Activated naive CD8-positive, alpha-beta T cell treated with anti-CD3 and anti-CD28 coated beads for 36 hours (primary cell): ENCODE measurements at regions not wholly inside any gene's neighbourhood (a gene's known extent, or its start where the extent isn't known, plus 50 kb on each side); places are given as distances from the start of the nearest gene placed in this dataset.
"Not testable (repeated sequence)": the region's sequence is repeated elsewhere in the genome, so short reads cannot be mapped to it uniquely, and the experiment has no call there.

Experiments
- DNase-seq: peaks from one replicate; pipeline ENCODE4 v3.0.0; 2021
- H3K27ac Mint-ChIP-seq: one replicate; pipeline ENCODE4 v1.8.0; 2022; ENCODE audit warnings: mild to moderate bottlenecking, moderate library complexity, mixed read lengths
- H3K27me3 Mint-ChIP-seq: one replicate; pipeline ENCODE4 v1.8.0; 2022; ENCODE audit warnings: mild to moderate bottlenecking, mixed read lengths
- H3K36me3 Mint-ChIP-seq: one replicate; pipeline ENCODE4 v1.8.0; 2021; ENCODE audit warnings: mild to moderate bottlenecking, mixed read lengths
- H3K4me1 Mint-ChIP-seq: one replicate; pipeline ENCODE4 v1.8.0; 2021; ENCODE audit warnings: mixed read lengths
- H3K4me3 Mint-ChIP-seq: one replicate; pipeline ENCODE4 v1.8.0; 2022; ENCODE audit warnings: mild to moderate bottlenecking, moderate library complexity, mixed read lengths
- H3K9me3 Mint-ChIP-seq: one replicate; pipeline ENCODE4 v1.8.0; 2022; ENCODE audit warnings: mixed read lengths

DNA sequence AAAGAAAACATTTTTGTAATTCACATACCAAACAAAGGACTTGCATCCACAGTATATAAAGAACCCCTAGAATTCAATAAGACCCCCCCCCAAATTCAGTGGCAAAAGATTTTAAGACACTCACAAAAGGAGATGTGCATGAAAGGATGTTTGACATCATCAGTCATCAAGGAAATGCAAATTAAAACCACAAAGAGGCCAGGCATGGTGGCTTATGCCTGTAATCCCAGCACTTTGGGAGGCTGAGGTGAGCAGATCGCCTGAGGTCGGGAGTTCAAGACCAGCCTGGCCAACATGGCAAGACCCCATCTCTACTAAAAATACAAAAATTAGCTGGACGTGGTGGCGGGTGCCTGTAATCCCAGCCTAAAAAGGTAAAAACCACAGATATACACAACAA, 61.3 kb downstream of the AIPL1 start:
- H3K27me3 Mint-ChIP-seq, result peaks cover 50% of the 10 kb centered on the region
- not testable (repeated sequence) for H3K27ac Mint-ChIP-seq, H3K9me3 Mint-ChIP-seq, H3K4me3 Mint-ChIP-seq, H3K36me3 Mint-ChIP-seq
- DNase-seq, result peak; percentile 15
- peaks cover 19% of the 10 kb centered on the region for H3K4me1 Mint-ChIP-seq

DNA sequence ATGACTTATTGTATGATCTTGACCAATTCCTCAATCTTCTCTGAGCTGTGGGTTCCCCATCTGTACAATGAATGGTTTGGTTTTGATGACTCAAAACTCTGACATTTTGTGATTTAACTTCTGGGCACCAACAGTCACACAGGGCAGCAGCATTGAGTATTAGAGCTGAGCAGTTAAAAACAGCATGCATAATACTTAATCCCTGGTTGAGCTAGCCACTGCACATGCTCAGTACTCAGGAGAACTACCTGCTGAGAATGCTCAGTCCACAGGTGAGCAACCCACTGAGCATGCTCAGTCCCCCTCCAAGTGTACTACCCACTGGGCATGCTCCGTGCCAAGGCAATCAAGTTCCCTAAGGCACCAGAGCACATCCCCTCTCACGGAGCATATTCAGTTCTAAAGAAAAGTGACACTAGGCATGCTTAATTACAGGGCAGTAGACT, 68.7 kb downstream of the AIPL1 start:
- peaks cover 10% of the 10 kb centered on the region for H3K4me1 Mint-ChIP-seq
- no peak for DNase-seq
- no peaks in the 10 kb centered on the region for H3K9me3 Mint-ChIP-seq
- H3K36me3 Mint-ChIP-seq, result no peaks in the 10 kb centered on the region
- H3K4me3 Mint-ChIP-seq, result no peak overlapping the region
- H3K27ac Mint-ChIP-seq, result no peak overlapping the region
- H3K27me3 Mint-ChIP-seq, result peaks cover 64% of the 10 kb centered on the region

DNA sequence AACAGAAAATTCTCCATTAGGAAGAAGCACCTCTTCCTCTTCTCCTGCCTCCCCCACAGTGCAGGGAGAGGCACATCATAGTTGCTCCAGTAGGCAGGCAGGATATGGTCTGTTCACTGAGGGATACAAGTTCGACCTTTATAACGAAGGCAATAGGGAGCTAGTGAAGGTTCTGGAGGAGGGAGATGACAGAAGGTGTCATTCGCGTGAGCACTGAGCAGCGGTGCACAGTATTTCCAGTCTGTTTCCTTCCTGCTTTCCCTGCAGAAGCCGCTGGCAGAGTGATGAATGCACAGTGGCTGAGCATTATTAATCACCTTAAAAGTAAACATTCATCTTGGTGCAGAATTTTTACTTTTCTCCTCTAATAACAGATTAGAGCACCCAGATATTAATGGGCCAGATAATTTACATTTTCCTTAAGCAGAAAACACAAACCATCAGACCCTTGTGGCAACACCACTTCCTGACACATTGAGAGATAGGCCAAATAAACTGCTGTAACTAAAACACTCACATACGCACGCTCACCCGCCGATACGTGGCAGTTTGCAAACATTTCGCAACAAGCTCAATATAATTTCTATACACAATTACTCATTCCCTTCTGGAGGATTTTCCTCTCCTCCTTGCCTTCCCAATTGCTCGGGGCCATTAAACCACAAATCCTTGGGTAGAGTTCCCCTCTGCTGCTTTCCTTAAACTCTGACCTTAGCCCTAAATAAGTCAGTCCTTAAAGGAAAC, 69.5 kb downstream of the AIPL1 start:
- DNase-seq, result no peak
- H3K4me3 Mint-ChIP-seq, result no peak overlapping the region
- no peaks in the 10 kb centered on the region for H3K9me3 Mint-ChIP-seq
- H3K27ac Mint-ChIP-seq, result no peak overlapping the region
- no peaks in the 10 kb centered on the region for H3K36me3 Mint-ChIP-seq
- H3K27me3 Mint-ChIP-seq, result peaks cover 62% of the 10 kb centered on the region
- H3K4me1 Mint-ChIP-seq, result peaks cover 10% of the 10 kb centered on the region

DNA sequence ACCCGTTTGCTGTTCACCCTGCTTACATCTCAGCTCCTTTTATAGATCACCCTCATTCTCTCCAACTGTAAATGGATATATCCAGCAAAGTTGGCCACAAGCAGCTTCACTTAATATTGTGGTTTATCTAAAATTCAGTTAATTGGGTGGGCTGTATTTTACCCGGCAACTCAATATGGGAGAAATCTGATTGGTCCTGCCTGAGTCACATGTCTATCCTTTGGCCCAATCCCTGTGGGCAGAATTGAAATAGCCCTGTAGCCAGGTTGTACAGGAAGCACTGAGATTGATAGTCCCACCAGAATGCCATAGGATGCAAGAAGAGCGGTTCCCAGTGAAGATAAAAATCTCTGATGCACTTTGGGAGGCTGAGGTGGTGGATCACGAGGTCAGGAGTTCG, 73.2 kb downstream of the AIPL1 start:
- Mint-ChIP-seq H3K9me3 (no peaks in the 10 kb centered on the region), H3K4me1 (peaks cover 10% of the 10 kb centered on the region), H3K27ac (no peak overlapping the region), H3K27me3 (peaks cover 54% of the 10 kb centered on the region), H3K4me3 (no peak overlapping the region), H3K36me3 (no peaks in the 10 kb centered on the region)
- no peak for DNase-seq

DNA sequence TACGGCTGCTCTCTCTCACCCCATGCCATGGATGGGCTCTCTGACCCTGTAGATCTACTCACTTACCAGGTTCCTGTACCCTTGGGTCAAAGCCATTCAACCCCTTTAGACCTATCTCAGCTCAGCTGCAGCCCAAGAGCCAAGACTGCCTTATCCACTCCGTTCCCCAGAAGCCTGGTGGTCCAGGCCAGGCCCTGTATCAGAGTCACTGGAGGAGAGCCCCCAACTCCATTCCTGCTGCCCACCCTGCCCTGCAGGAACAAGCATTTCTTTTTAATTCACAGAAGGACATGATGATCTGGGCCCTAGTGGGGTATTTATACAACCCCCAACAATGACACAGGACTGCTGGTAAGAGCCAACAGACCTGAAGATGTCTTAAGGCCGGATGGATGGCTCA, 76.8 kb downstream of the AIPL1 start:
- Mint-ChIP-seq H3K4me1 (no peaks in the 10 kb centered on the region), H3K27ac (no peak overlapping the region), H3K9me3 (no peaks in the 10 kb centered on the region), H3K27me3 (peaks cover 48% of the 10 kb centered on the region), H3K4me3 (no peak overlapping the region), H3K36me3 (no peaks in the 10 kb centered on the region)
- DNase-seq, result no peak

DNA sequence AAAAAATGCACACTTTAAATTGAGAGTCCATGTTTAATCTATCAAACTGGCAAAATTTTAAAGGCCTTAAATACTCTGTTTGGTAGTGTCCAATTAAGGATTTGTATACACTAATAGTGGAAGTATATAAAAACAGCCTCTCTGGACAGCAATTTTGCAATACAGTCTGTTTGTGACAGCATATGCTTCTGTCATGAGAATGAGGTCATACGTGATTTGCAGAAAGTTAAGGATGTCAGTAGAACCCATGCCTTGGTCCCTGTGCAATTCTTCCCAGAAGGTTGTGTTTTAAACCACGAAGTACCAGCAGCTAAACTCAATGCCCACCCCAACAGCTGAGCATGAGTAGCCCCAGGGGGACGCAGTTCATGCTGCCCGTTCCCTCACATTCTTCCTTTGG, 78.4 kb downstream of the AIPL1 start:
- H3K27ac Mint-ChIP-seq, result no peak overlapping the region
- H3K9me3 Mint-ChIP-seq, result no peaks in the 10 kb centered on the region
- H3K36me3 Mint-ChIP-seq, result no peaks in the 10 kb centered on the region
- no peak for DNase-seq
- H3K4me3 Mint-ChIP-seq, result no peak overlapping the region
- H3K4me1 Mint-ChIP-seq, result no peaks in the 10 kb centered on the region
- H3K27me3 Mint-ChIP-seq, result peaks cover 49% of the 10 kb centered on the region

DNA sequence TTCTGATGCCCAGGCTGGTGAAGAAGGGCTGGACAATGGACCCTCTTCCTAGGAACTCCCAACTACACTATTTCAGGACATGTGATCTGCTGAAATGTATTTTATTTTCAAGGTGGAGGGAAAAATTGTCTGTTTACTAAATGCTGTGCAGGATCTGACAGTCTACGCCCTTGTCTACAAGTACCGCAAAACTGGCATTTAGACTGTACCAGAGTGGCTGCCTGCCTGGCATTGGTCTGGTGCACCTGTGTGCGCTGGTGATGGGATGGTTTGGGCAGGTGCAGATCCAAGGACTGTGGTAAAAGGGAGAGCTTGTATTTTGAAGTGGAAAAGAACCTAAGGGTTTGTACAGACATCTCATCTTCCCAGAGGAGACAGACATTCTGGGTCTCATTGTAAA, 79.7 kb downstream of the AIPL1 start:
- H3K27me3 Mint-ChIP-seq, result peaks cover 43% of the 10 kb centered on the region

DNA sequence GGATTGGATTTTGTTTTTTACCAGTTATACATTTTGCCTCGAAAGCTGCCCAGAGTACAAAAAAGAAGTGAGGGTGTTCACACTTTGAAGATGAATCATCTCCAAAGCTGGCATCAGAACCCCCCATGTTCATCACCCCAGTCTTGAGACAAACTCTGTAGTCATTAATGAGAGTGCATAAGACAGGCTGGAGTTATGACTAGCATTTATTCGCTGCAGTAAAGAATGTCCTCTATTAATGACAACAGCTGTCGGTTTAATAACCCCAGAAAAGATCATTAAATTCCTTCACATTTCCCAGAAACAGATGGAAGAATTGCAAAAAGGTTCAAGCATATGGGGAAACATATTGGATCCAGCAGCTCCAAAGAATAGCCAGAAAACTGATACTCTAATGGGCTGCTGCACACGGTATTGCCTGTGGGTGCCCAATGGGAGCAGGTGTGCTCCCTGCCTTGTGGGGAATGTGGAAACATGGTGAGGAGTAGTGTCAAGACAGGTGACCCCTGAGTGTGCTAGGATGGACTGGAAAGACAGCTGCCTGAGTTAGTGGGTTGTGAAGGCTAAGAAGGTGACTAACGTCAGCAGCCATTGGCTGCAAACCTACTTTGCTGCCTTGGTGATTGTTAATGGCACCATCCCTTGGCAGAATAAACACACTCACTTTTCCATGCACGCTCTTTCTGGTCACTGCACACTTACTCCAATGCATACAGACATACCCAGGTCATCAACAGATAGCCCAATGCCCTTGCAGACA, 81.9 kb downstream of the AIPL1 start:
- H3K4me1 Mint-ChIP-seq, result no peaks in the 10 kb centered on the region
- no peak for DNase-seq
- H3K9me3 Mint-ChIP-seq, result no peaks in the 10 kb centered on the region
- H3K36me3 Mint-ChIP-seq, result no peaks in the 10 kb centered on the region
- H3K27ac Mint-ChIP-seq, result no peak overlapping the region
- H3K4me3 Mint-ChIP-seq, result no peak overlapping the region
- H3K27me3 Mint-ChIP-seq, result peaks cover 50% of the 10 kb centered on the region

More for the DNA sequence above, 79.7 kb downstream of the AIPL1 start:
- H3K4me1 Mint-ChIP-seq, result no peaks in the 10 kb centered on the region
- no peaks in the 10 kb centered on the region for H3K9me3 Mint-ChIP-seq
- no peak overlapping the region for H3K27ac Mint-ChIP-seq
- no peak overlapping the region for H3K4me3 Mint-ChIP-seq
- no peak for DNase-seq
- H3K36me3 Mint-ChIP-seq, result no peaks in the 10 kb centered on the region

DNA sequence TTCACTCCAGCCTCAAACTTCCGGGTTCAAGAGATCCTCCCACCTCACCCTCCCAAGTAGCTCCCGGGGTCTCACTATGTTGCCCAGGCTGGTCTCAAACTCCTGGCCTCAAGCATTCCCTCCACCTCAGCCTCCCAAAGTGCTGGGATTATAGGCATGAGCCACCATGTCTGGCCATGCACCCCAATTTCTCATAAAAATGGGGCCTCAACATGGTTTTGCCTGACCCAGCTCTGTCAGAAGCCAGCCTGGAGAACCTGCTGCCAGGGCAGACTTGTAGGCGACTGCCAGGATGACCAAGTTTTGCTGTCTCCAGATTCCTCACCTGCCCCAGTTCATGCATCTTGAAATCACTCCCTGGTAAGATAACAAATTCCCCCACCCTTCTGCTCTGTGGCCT, 82.9 kb downstream of the AIPL1 start:
- peaks cover 57% of the 10 kb centered on the region for H3K27me3 Mint-ChIP-seq
- no peaks in the 10 kb centered on the region for H3K36me3 Mint-ChIP-seq
- no peak for DNase-seq
- H3K4me3 Mint-ChIP-seq, result no peak overlapping the region
- no peak overlapping the region for H3K27ac Mint-ChIP-seq
- H3K9me3 Mint-ChIP-seq, result no peaks in the 10 kb centered on the region
- H3K4me1 Mint-ChIP-seq, result no peaks in the 10 kb centered on the region

DNA sequence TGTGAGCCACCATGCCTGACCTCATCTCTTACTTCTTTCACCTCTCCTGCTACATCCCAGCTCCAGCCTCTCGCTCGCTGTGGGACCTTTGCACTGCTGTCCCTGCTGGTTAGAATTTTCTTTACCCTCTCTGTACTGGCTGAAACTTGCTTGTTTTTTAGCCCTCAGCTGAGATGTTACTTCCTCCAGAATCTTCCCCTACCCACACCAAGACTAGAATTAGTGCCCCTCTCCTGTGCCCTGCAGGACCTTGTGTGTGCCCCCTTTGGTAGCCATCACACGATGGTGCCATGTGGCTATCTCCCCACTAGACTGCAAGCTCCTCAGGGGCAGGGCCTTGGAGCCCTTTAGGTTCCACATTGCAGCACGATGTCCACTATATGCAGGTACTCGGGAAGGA, 84.1 kb downstream of the AIPL1 start:
- no peaks in the 10 kb centered on the region for H3K4me1 Mint-ChIP-seq

DNA sequence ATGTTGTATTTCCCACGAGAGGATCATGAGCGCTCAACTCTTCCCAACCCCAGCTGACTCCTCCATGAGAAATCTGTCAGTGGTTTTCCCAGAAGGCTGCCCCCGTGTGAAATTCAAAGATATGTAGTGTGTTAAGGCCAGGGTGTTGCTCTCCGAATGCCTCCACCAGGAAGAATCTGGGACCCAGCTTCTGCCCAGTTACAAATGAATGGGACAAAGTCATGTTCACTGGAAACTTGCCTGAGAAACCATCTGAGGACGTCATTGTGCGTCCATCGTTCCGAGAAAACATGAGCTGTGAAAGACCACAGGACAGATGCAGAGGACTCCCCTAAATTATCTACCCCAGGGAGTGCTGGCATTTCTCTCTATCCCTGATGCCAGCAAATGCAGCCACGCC, 86.0 kb downstream of the AIPL1 start:
- H3K4me3 Mint-ChIP-seq, result no peak overlapping the region
- H3K27ac Mint-ChIP-seq, result no peak overlapping the region
- no peaks in the 10 kb centered on the region for H3K9me3 Mint-ChIP-seq
- peaks cover 50% of the 10 kb centered on the region for H3K27me3 Mint-ChIP-seq
- no peak for DNase-seq
- no peaks in the 10 kb centered on the region for H3K36me3 Mint-ChIP-seq
- H3K4me1 Mint-ChIP-seq, result no peaks in the 10 kb centered on the region

More for the DNA sequence above, 84.1 kb downstream of the AIPL1 start:
- no peaks in the 10 kb centered on the region for H3K36me3 Mint-ChIP-seq
- H3K9me3 Mint-ChIP-seq, result no peaks in the 10 kb centered on the region
- no peak overlapping the region for H3K4me3 Mint-ChIP-seq
- no peak for DNase-seq
- no peak overlapping the region for H3K27ac Mint-ChIP-seq
- H3K27me3 Mint-ChIP-seq, result peaks cover 56% of the 10 kb centered on the region

DNA sequence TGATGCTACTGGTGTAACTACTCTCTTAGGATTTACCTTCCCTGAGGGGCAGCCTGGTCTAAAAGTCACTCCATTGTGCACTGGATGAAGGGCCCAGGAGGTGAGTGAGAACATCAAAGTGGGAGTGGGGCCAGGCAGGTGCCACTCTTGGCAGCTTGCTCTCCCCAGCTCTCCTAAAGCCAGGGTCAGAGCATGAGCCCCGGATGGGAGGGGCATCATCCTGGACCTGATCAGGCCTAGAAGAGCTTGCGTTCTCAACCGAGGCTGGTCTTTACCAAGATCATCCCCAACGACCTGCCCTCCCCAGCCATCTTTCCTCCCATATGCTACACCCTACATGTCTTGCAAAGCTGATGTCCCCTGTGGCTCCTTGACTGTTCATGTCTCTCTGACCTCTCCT, 87.1 kb downstream of the AIPL1 start:
- DNase-seq, result no peak
- Mint-ChIP-seq H3K27ac (no peak overlapping the region), H3K27me3 (peaks cover 50% of the 10 kb centered on the region), H3K36me3 (no peaks in the 10 kb centered on the region), H3K4me3 (no peak overlapping the region), H3K9me3 (no peaks in the 10 kb centered on the region), H3K4me1 (no peaks in the 10 kb centered on the region)

DNA sequence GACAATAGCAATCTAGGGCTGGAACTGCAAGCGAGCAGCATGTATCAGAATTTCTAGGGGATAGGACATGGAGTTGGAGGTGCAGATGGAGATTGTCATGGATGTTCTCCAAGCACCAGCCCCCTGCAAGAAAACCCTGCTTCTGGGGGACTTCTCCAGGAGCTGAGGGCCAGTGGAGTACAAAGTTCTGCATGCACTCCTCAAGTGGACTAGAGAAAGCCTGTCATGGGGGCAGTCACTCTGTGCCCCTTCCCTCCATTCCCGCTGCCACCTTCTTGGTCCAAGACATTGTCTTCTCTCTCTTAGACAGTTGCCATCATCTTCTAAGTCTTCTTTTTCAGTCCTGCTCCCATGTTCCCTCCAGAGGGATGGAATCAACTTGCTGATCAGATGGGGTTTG, 87.9 kb downstream of the AIPL1 start:
- no peak for DNase-seq
- Mint-ChIP-seq H3K36me3 (no peaks in the 10 kb centered on the region), H3K4me1 (no peaks in the 10 kb centered on the region), H3K27me3 (peaks cover 42% of the 10 kb centered on the region), H3K27ac (no peak overlapping the region), H3K9me3 (no peaks in the 10 kb centered on the region), H3K4me3 (no peak overlapping the region)

DNA sequence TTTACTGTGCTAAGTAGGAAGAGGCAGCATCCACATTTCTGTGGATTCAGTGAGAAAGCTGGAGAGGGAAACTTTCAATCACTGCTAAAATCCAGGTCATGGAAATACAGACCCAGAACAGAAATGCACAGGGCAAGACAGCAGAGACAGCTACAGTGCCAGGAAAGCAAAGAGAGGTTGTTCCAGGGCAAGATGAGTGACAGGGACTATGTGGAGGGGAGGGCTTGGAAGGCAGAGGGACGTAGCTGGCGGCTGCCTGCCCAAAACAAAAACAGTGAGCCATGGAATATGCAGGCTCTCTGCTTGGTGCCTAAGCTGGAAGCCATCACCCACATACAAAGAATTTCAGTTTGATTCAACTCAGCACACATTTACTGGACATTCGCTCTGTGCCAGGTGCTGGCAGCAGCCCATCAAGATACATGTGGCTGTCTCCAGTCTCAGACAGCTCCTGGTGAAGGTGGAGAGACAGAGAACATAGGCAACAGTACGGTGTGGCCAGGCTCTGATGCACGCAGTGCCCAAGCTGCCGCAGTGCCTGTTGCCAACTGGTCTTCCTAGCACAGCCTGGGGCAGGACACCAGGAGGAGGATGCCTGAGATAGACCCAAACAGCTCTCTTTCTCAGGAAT, 88.7 kb downstream of the AIPL1 start:
- Mint-ChIP-seq H3K9me3 (no peaks in the 10 kb centered on the region), H3K4me3 (no peak overlapping the region), H3K4me1 (no peaks in the 10 kb centered on the region), H3K27me3 (peaks cover 37% of the 10 kb centered on the region), H3K36me3 (no peaks in the 10 kb centered on the region), H3K27ac (no peak overlapping the region)
- DNase-seq, result no peak

DNA sequence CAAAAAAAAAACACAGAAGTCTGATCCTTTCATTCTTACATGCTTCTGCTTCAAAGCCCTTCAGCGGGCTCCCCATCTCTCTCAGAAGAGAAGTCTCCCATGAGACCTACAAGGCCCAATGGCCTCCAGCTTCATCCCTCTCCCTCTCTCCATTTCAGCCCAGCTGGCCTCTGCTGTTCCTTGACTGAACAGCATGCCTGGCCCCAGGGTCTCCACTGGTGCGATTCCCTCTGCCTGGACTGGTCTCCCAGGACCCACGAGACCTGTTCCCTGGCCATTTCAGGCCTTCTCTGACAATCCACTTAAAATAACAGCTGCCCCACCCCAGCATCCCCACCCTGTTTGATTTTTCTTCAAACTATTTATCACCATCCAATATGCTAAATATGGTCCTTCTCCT, 91.2 kb downstream of the AIPL1 start:
- Mint-ChIP-seq H3K36me3 (no peaks in the 10 kb centered on the region), H3K4me1 (no peaks in the 10 kb centered on the region), H3K27ac (no peak overlapping the region), H3K4me3 (no peak overlapping the region), H3K9me3 (no peaks in the 10 kb centered on the region), H3K27me3 (peaks cover 27% of the 10 kb centered on the region)
- DNase-seq, result no peak
